Mesenchymal stem cell (in vitro differentiated cells and primary cell): ENCODE measurements at regions not wholly inside any gene's neighbourhood (a gene's known extent, or its start where the extent isn't known, plus 50 kb on each side); places are given as distances from the start of the nearest gene placed in this dataset.

Experiments
- DNase-seq: peaks from one replicate; pipeline ENCODE4 v3.0.0-alpha.2; 2013
- H2AFZ ChIP-seq: one replicate; pipeline ENCODE4 v1.6.1; 2013; ENCODE audit warnings: low read depth, mild to moderate bottlenecking, control low read depth, inconsistent platforms, low read length, moderate library complexity
- H2AK5ac ChIP-seq: 2 replicates; pipeline ENCODE4 v1.6.1; 2013; ENCODE audit warnings: low read length, moderate library complexity, mild to moderate bottlenecking, inconsistent platforms; ENCODE audit not compliant: severe bottlenecking
- H2BK120ac ChIP-seq: one replicate; pipeline ENCODE4 v1.6.1; 2013; ENCODE audit warnings: low read depth, mild to moderate bottlenecking, inconsistent platforms, low read length, moderate library complexity
- H2BK12ac ChIP-seq, 2 experiments: one replicate each; pipeline ENCODE4 v1.6.1; 2013; ENCODE audit warnings: inconsistent platforms in 2 of 2, low read length in 2 of 2, mild to moderate bottlenecking in 2 of 2, moderate library complexity in 2 of 2, control low read depth in 1 of 2
- H2BK15ac ChIP-seq: one replicate; pipeline ENCODE4 v1.6.1; 2013; ENCODE audit warnings: mild to moderate bottlenecking, low read depth, inconsistent platforms; ENCODE audit not compliant: poor library complexity, severe bottlenecking
- H2BK5ac ChIP-seq: 2 replicates; pipeline ENCODE4 v1.6.1; 2013; ENCODE audit warnings: low read depth, mild to moderate bottlenecking, low read length, control low read depth, inconsistent platforms; ENCODE audit not compliant: poor library complexity, severe bottlenecking
- H3K14ac ChIP-seq, 2 experiments: one replicate each; pipeline ENCODE4 v1.6.1; 2013; ENCODE audit warnings: inconsistent platforms in 2 of 2, low read length in 2 of 2, control low read depth in 1 of 2, mild to moderate bottlenecking in 1 of 2, moderate library complexity in 1 of 2
- H3K18ac ChIP-seq, 2 experiments: one replicate each; pipeline ENCODE4 v1.6.1; 2013; ENCODE audit warnings: inconsistent platforms in 2 of 2, low read length in 2 of 2, control low read depth in 1 of 2, low read depth in 1 of 2, mild to moderate bottlenecking in 1 of 2
- H3K23ac ChIP-seq, 2 experiments: one replicate each; pipeline ENCODE4 v1.6.1; 2013; ENCODE audit warnings: inconsistent platforms in 2 of 2, low read length in 2 of 2, mild to moderate bottlenecking in 2 of 2, moderate library complexity in 2 of 2, control low read depth in 1 of 2
- H3K27ac ChIP-seq: 2 replicates; pipeline ENCODE4 v1.5.1; 2013; ENCODE audit warnings: mild to moderate bottlenecking, moderate library complexity, low read length, control low read depth, inconsistent platforms; ENCODE audit not compliant: poor library complexity, severe bottlenecking
- H3K27me3 ChIP-seq, 2 experiments: 2 replicates each; pipeline versions ENCODE4 v1.6.1 to v1.7.0; 2013; ENCODE audit warnings: low read length in 2 of 2, mild to moderate bottlenecking in 2 of 2, moderate library complexity in 2 of 2, control low read depth in 1 of 2, inconsistent platforms in 1 of 2; ENCODE audit not compliant: control insufficient read depth in 1 of 2, insufficient read depth in 1 of 2
- H3K36me3 ChIP-seq, 2 experiments: 2 replicates each; pipeline versions ENCODE4 v1.6.1 to v1.7.0; 2013; ENCODE audit warnings: low read length in 2 of 2, control low read depth in 1 of 2, inconsistent platforms in 1 of 2, low read depth in 1 of 2, mild to moderate bottlenecking in 1 of 2; ENCODE audit not compliant: insufficient read depth in 2 of 2, control insufficient read depth in 1 of 2
- H3K4ac ChIP-seq, 2 experiments: one replicate each; pipeline ENCODE4 v1.6.1; 2013; ENCODE audit warnings: inconsistent platforms in 2 of 2, low read length in 2 of 2, mild to moderate bottlenecking in 2 of 2, moderate library complexity in 2 of 2, control low read depth in 1 of 2, low read depth in 1 of 2
- H3K4me1 ChIP-seq: 2 replicates; pipeline ENCODE4 v1.6.1; 2013; ENCODE audit warnings: low read depth, low read length, control low read depth; ENCODE audit not compliant: control insufficient read depth, insufficient read depth
- H3K4me2 ChIP-seq: 2 replicates; pipeline ENCODE4 v1.6.1; 2013; ENCODE audit warnings: low read length, mild to moderate bottlenecking, inconsistent platforms; ENCODE audit not compliant: poor library complexity, severe bottlenecking
- H3K4me3 ChIP-seq, 2 experiments: 2 replicates each; pipeline versions ENCODE4 v1.5.1 to v1.7.0; 2013; ENCODE audit warnings: low read length in 2 of 2, mild to moderate bottlenecking in 2 of 2, control low read depth in 1 of 2, low read depth in 1 of 2; ENCODE audit not compliant: insufficient read depth in 1 of 2
- H3K79me1 ChIP-seq: replicated peaks from 2 replicates; pipeline ENCODE4 v1.6.1; 2013; ENCODE audit warnings: mild to moderate bottlenecking, control low read depth, low read length, inconsistent platforms; ENCODE audit not compliant: poor library complexity, severe bottlenecking
- H3K9ac ChIP-seq: 2 replicates; pipeline ENCODE4 v1.7.0; 2013; ENCODE audit warnings: mild to moderate bottlenecking, low read length, moderate library complexity
- H3K9me3 ChIP-seq: 2 replicates; pipeline ENCODE4 v1.7.0; 2013; ENCODE audit warnings: mild to moderate bottlenecking, low read length; ENCODE audit not compliant: control insufficient read depth
- H4K8ac ChIP-seq: one replicate; pipeline ENCODE4 v1.6.1; 2013; ENCODE audit warnings: inconsistent platforms, mild to moderate bottlenecking, low read length, moderate library complexity
- H4K91ac ChIP-seq: one replicate; pipeline ENCODE4 v1.6.1; 2013; ENCODE audit warnings: mild to moderate bottlenecking, low read length, inconsistent platforms
- WGBS: methylation state at CpG from one replicate; pipeline ENCODE4 v1.1.7; 2013; ENCODE audit warnings: mixed read lengths; 5-methylcytosine and 5-hydroxymethylcytosine counted together

DNA sequence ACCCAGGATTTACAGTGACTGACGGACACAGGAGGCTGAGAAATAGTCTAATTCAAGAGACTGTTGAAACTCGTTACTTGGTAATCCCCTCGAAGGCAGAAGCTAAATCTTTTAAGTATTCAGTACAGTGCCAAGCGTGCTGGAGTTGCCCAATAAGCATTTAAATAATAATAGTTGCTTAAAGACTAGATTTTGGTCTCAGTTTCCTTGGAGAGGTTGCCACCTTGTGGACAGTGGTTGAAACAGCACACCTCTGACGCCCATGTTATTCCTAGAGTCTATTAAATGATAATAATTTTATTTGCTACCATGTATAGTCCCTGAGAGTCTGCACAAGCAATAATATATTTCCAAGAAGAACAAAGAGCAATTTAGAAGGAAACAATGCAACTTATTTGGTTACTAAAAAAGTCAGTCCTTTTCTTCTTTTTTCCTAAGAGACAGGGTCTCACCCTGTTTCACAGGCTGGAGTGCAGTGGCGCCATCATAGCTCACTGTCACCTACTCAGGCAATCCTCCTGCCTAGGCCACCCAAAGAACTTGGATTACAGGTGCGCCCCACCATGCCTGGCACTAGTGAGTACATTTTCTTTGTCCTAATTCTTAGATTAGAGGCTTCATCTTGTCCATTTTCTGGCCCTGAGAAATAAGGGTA, 138.0 kb upstream of the NUDT7 start:
- H3K36me3 ChIP-seq = no peaks in the 10 kb centered on the region
- no peak overlapping the region for H2BK5ac ChIP-seq
- no peak overlapping the region for H2AFZ ChIP-seq
- no peak overlapping the region for H2BK12ac ChIP-seq
- H3K4me2 ChIP-seq = no peak overlapping the region
- no peaks in the 10 kb centered on the region for H3K79me1 ChIP-seq
- H3K27ac ChIP-seq = no peak overlapping the region
- no peak overlapping the region for H2BK15ac ChIP-seq
- H3K9ac ChIP-seq = no peak overlapping the region
- peaks cover 5% of the 10 kb centered on the region for H3K4me1 ChIP-seq
- H4K91ac ChIP-seq = no peak overlapping the region
- no peaks in the 10 kb centered on the region for H3K9me3 ChIP-seq
- H3K14ac ChIP-seq = no peak overlapping the region
- H2BK120ac ChIP-seq = no peak overlapping the region
- no peak overlapping the region for H3K18ac ChIP-seq
- H3K27me3 ChIP-seq = peaks cover 12 to 16% of the 10 kb centered on the region in 2 experiments
- no peak overlapping the region for H4K8ac ChIP-seq
- no peak overlapping the region for H2AK5ac ChIP-seq
- WGBS = 44% methylated on average over 6 of the region's 7 CpGs
- no peak overlapping the region for H3K23ac ChIP-seq
- H3K4ac ChIP-seq = no peak overlapping the region
- H3K4me3 ChIP-seq = no peak overlapping the region
- peak; percentile 75 for DNase-seq

DNA sequence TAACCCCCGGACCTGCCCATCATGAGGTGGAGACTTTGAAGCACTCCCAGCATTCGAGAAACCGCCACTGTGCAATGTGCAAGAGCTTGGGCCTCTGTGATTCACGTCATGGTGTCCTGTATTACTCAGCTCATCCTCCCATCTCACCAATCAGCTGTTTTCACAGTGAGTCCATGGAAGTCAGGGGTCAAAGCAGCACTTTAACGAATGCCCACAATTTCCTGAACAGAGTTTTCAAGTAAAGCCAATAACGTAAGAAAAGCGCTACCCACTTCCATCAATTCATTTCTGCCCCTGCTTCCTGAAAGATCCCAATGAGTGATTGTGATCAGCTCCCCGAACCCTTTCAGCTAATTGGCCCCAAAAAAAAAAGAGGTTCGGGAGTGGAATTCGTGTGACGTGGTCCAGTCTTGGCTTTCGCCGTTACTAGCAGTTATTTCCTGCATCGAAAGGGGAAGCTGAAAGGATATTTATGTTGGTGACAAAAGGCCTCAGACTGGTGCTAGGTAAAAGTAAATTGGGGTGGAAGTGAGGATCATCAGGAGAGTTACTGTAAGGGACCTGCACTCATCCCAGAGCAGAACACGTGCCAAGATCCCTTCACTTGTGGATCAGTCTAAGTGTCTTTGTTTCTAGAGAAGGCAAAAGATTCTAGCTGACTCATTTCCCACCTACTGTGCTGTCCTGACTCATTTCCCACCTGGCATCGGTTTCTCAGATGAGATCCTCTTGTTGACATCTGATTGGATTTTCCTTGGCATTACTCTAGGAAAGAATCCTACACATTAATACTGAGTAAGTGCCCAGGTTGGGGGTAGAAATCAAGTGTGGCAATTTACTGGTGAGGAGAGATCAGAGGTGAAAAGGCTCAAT, 136.7 kb upstream of the NUDT7 start:
- peak overlapping the region; percentile 46 for H2AK5ac ChIP-seq
- no peak overlapping the region for H2BK5ac ChIP-seq
- no peak overlapping the region for H3K14ac ChIP-seq
- H3K9me3 ChIP-seq = no peaks in the 10 kb centered on the region
- H3K36me3 ChIP-seq = no peaks in the 10 kb centered on the region
- H3K23ac ChIP-seq = no peak overlapping the region
- no peak overlapping the region for H4K8ac ChIP-seq
- 59% methylated on average over 15 of the region's 16 CpGs for WGBS
- no peak overlapping the region for H2BK12ac ChIP-seq
- H3K4me2 ChIP-seq = no peak overlapping the region
- no peak overlapping the region for H3K4ac ChIP-seq
- no peak overlapping the region for H2BK120ac ChIP-seq
- no peak overlapping the region for H4K91ac ChIP-seq
- no peak overlapping the region for H3K18ac ChIP-seq
- peak; percentile 73 for DNase-seq
- no peak overlapping the region for H3K9ac ChIP-seq
- peaks cover 12 to 16% of the 10 kb centered on the region in 2 experiments for H3K27me3 ChIP-seq
- H3K4me3 ChIP-seq = no peak overlapping the region
- H3K4me1 ChIP-seq = peaks cover 7% of the 10 kb centered on the region
- peak overlapping the region; percentile 63 for H3K27ac ChIP-seq
- H3K79me1 ChIP-seq = no peaks in the 10 kb centered on the region
- H2AFZ ChIP-seq = no peak overlapping the region
- no peak overlapping the region for H2BK15ac ChIP-seq

DNA sequence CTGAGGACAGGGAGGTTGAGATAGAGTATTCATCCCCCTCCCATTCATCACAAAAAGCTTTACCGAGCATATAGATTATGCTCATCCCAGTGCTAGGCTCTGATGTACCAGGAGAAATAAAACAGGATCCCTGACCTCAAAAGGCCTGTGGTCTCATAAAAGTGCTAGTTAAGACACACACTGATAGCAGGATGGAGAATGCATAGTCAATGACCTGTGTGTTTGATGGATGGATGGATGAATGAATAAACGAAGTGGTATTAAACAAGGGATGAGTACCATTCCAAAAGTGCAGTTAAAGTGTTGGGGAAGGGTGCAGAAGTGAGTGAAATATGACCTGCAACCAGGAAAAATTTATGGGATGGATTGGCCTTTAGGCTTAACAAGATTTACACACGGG, 133.9 kb upstream of the NUDT7 start:
- Histone ChIP-seq H3K14ac (no peak overlapping the region), H3K23ac (no peak overlapping the region), H3K27me3 (peaks cover 0 to under 1% of the 10 kb centered on the region in 2 experiments), H3K9ac (no peak overlapping the region), H2AFZ (no peak overlapping the region), H3K18ac (no peak overlapping the region), H2AK5ac (no peak overlapping the region), H3K4me1 (peaks cover 7% of the 10 kb centered on the region), H4K8ac (no peak overlapping the region), H3K27ac (no peak overlapping the region), H3K4me2 (no peak overlapping the region), H3K4me3 (no peak overlapping the region), H3K9me3 (no peaks in the 10 kb centered on the region), H4K91ac (no peak overlapping the region), H3K36me3 (no peaks in the 10 kb centered on the region), H2BK12ac (no peak overlapping the region), H2BK120ac (no peak overlapping the region), H2BK5ac (no peak overlapping the region), H2BK15ac (no peak overlapping the region), H3K79me1 (no peaks in the 10 kb centered on the region), H3K4ac (no peak overlapping the region)
- WGBS = 70% methylated on average over 3 of the region's 3 CpGs
- no peak for DNase-seq

DNA sequence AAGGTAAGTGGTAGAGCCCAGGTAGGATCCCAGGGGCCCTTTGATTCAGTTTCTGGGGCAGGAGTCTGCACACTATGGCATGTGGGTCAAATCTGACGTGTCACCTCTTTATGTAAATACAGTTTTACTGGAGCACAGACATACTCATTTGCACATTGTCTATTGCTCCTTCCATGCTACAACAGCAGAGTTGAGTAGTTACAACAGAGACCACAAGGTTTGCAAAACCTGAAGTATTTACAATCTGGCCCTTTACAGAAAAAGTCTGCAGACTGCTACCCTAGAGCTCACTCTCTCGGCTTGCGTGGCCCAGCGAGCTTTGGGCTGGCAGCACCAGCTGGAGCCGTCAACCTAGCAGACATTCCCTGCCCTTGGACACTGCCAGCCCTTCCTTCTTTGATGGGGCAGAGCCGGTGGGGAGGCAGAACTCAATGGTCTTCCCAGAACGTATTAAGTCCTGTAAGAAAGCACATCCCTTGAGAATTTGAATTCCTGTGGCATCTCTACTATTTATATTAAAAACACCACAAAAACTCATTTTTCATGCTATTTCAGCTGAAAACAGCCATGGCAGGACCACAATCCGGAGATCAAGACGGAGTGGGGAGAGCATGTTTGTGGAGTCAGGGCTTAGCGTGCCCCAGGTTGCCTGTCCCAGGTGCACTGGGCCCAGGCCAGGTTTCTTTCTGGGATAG, 133.1 kb upstream of the NUDT7 start:
- H3K79me1 ChIP-seq = no peaks in the 10 kb centered on the region
- no peak overlapping the region for H3K14ac ChIP-seq
- H2BK5ac ChIP-seq = no peak overlapping the region
- H3K27ac ChIP-seq = no peak overlapping the region
- no peak overlapping the region for H2AFZ ChIP-seq
- no peak overlapping the region for H4K91ac ChIP-seq
- no peak overlapping the region for H2AK5ac ChIP-seq
- H2BK12ac ChIP-seq = no peak overlapping the region
- no peak overlapping the region for H3K18ac ChIP-seq
- H3K23ac ChIP-seq = no peak overlapping the region
- no peak overlapping the region for H2BK15ac ChIP-seq
- H3K9ac ChIP-seq = no peak overlapping the region
- no peaks in the 10 kb centered on the region for H3K27me3 ChIP-seq
- peak; percentile 36 for DNase-seq
- H4K8ac ChIP-seq = no peak overlapping the region
- H3K4ac ChIP-seq = no peak overlapping the region
- no peak overlapping the region for H3K4me2 ChIP-seq
- H3K4me1 ChIP-seq = peaks cover 7% of the 10 kb centered on the region
- no peak overlapping the region for H3K4me3 ChIP-seq
- H3K9me3 ChIP-seq = no peaks in the 10 kb centered on the region
- H3K36me3 ChIP-seq = no peaks in the 10 kb centered on the region
- WGBS = 80% methylated on average over 10 of the region's 10 CpGs
- H2BK120ac ChIP-seq = no peak overlapping the region
